Lower leg skin (tissue), 4 donors: ENCODE measurements at regions not wholly inside any gene's neighbourhood (a gene's known extent, or its start where the extent isn't known, plus 50 kb on each side); places are given as distances from the start of the nearest gene placed in this dataset.
"Not testable (repeated sequence)": the region's sequence is repeated elsewhere in the genome, so short reads cannot be mapped to it uniquely, and the experiment has no call there.

Source experiments
- DNase-seq, 2 donors: peaks; one replicate each; pipeline ENCODE4 v3.0.0-alpha.2; 2019; ENCODE audit warnings: low spot score in 2 of 2
- H3K4me3 ChIP-seq: fragments of 200-600 bp; sonication (generic); 2 replicates; pipeline ENCODE4 v1.5.1; 2017; ENCODE audit warnings: mild to moderate bottlenecking, low read depth; ENCODE audit not compliant: poor library complexity, severe bottlenecking
- CTCF ChIP-seq, 3 donors: fragments of 450-650 bp; IDR thresholded peaks; one replicate each; pipeline ENCODE4 v1.5.1; 2016; ENCODE audit warnings: antibody characterized with exemption in 3 of 3, mild to moderate bottlenecking in 3 of 3, moderate library complexity in 2 of 3
- POLR2A ChIP-seq, 2 donors: fragments of 450-650 bp; IDR thresholded peaks; one replicate each; pipeline ENCODE4 v1.6.1; 2016 to 2017; ENCODE audit warnings: antibody characterized with exemption in 2 of 2, mild to moderate bottlenecking in 1 of 2, moderate library complexity in 1 of 2
- WGBS, 2 donors: methylation state at CpG; one replicate each; pipeline ENCODE4 v1.1.5; 2018; 5-methylcytosine and 5-hydroxymethylcytosine counted together
- intact Hi-C: fragments of 100-400 bp; cut with DNase I; formaldehyde crosslinking; loops from one replicate; pipeline ENCODE4 v1.15.0; 2023; ENCODE audit warnings: low total_unique reads

GRCh38 chr3:26281284-26281985 lies 341.1 kb upstream of the LRRC3B start:
- intact Hi-C loops: no loop called here
- DNase-seq: peak in 1 of 2 donors; percentile 15

GRCh38 chr3:26284503-26284902 lies 338.1 kb upstream of the LRRC3B start:
- intact Hi-C loops, H3K4me3 ChIP-seq, DNase-seq: not testable (repeated sequence)
- 96% methylated on average over 4 of the region's 4 CpGs for WGBS, 2 donors

More at GRCh38 chr3:26281284-26281985, 341.1 kb upstream of the LRRC3B start:
- H3K4me3 ChIP-seq: no peak overlapping the region
- TF ChIP-seq CTCF (IDR thresholded peaks at IDR 0.05) (no peak), POLR2A (IDR thresholded peaks at IDR 0.05) (no peak)
- 50 to 52% methylated on average over 3 of the region's 3 CpGs for WGBS, 2 donors

GRCh38 chr3:26291840-26292239 lies 330.7 kb upstream of the LRRC3B start:
- intact Hi-C loops: no loop called here
- DNase-seq: no peak
- TF ChIP-seq CTCF (IDR thresholded peaks at IDR 0.05) (no peak), POLR2A (IDR thresholded peaks at IDR 0.05) (no peak)
- H3K4me3 ChIP-seq: no peak overlapping the region
- WGBS, 2 donors: 87 to 96% methylated on average over 1 of the region's 1 CpG

GRCh38 chr3:26292780-26293179 lies 329.8 kb upstream of the LRRC3B start:
- WGBS, 2 donors: 47 to 56% methylated on average over 1 of the region's 1 CpG
- no peak overlapping the region for H3K4me3 ChIP-seq
- DNase-seq: no peak
- TF ChIP-seq POLR2A (IDR thresholded peaks at IDR 0.05): no peak
- intact Hi-C loops: no loop called here

GRCh38 chr3:26293329-26293844 lies 329.2 kb upstream of the LRRC3B start:
- no peak for TF ChIP-seq POLR2A (IDR thresholded peaks at IDR 0.05)
- TF ChIP-seq CTCF (IDR thresholded peaks at IDR 0.05): no peak
- DNase-seq: no peak
- intact Hi-C loops: no loop called here
- no peak overlapping the region for H3K4me3 ChIP-seq

- no peak for TF ChIP-seq POLR2A (IDR thresholded peaks at IDR 0.05)
- no peak for TF ChIP-seq CTCF (IDR thresholded peaks at IDR 0.05)
- intact Hi-C loops: no loop called here
- WGBS, 2 donors: 75 to 86% methylated on average over 5 of the region's 5 CpGs
- no peak for DNase-seq
- H3K4me3 ChIP-seq: no peak overlapping the region
Observed at GRCh38 chr3:26307192-26307591, 315.4 kb upstream of the LRRC3B start.

- no peak for DNase-seq
- TF ChIP-seq POLR2A (IDR thresholded peaks at IDR 0.05) (no peak), CTCF (IDR thresholded peaks at IDR 0.05) (no peak)
- intact Hi-C loops: no loop called here
- WGBS, 2 donors: 51 to 68% methylated on average over 3 of the region's 3 CpGs
- H3K4me3 ChIP-seq: no peak overlapping the region
Observed at GRCh38 chr3:26307787-26308186, 314.8 kb upstream of the LRRC3B start.
